ENCODE measurements at regions not wholly inside any gene's neighbourhood (a gene's known extent, or its start where the extent isn't known, plus 50 kb on each side); places are given as distances from the start of the nearest gene placed in this dataset.
"Not testable (repeated sequence)": the region's sequence is repeated elsewhere in the genome, so short reads cannot be mapped to it uniquely, and the experiment has no call there.

DNA sequence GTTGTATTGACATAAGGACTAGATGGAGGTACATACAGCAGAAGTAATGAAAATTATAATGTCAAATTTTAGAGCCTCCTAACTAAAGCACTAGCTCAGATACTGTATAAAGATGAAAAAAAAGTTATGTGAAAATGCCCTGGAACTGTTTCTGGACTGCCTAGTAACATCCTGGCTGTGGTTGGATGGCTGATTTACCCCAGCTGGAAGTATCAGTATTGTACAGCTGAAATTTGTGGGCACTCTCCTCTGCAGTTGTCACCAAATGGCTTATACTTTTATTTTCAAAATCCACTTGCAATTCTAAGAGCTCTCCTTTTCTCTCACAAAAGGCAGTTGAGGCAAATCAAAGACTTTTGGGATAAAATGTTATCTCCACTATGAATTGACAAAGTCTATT, 239.2 kb downstream of the RPIA start:
- DNase-seq, result no peak

DNA sequence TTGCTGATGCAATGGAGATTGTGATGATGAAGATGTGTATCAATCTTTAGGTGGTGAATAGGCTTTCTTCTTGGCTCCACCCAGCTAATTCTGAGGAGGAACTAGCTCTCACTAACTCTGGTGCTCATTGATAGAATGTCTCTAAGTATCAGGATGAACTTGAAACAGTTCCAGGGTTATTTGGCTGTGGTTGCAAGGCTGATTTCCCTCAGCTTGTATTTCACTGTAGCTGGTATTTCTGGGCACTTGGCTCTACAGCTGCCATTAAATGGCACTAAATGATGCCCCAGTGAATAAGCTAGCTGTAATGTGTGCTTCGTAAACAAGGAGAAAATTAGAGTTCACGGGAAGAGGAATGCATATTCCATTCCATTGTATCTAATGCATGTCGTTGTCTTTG, 241.2 kb downstream of the RPIA start:
- no peak for DNase-seq

DNA sequence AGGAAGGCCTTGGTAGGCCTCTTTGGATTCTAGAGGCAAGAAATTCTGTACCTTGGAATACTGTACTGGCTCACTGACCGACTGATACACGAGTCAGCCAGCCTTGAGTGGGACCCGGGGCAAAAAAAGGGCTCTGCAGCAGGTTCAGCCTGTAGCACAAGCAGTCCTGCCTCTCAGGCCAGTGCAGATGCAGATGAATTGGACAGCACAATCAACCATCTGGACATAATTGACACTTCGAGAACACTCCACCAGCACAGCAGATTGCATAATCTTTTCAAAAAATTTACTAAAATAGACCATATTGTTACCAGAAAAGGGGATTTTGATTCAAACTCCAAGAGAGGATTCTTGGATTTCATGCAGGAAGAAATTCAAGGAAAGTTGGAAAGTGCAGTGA, 241.6 kb downstream of the RPIA start:
- no peak for DNase-seq

DNA sequence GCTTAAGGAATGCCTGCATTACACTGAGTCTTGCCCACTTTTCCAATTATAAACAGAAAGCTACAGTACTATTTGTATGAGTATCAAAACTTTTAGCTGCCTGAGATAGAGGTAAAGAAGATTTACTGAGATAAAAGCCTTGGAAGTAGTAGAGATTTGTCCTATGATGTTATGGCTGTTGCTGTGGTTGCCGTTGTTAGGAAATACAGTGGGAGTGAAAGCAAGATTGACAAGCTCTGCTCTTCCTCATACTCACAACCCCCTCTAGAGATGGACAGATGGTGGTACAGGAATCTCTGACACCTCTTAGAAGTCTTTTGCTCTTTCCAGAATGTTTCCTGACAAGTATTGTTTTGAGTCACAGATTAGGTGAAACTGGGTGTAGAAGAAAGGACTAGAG, 242.5 kb downstream of the RPIA start:
- DNase-seq, result no peak

DNA sequence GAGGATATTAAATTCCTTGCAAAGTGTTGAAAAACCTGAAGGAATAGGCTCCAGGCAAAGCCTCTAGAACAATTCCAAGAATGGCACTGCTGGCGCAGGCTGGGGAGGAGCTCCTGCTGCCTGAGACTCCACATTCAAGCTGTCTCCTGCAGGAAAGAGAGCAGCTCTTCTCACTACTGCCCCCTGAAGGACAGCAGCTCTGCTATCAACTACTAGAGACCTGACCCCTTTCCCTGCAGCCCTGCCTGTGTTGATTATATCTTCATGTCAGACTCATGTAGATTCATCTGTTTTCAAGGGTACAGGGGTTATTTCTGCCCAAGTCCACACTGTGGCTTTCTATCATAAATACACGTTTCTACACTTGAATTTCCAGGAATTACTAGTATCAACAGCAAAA, 249.7 kb downstream of the RPIA start:
- DNase-seq, result peak; percentile 32

DNA sequence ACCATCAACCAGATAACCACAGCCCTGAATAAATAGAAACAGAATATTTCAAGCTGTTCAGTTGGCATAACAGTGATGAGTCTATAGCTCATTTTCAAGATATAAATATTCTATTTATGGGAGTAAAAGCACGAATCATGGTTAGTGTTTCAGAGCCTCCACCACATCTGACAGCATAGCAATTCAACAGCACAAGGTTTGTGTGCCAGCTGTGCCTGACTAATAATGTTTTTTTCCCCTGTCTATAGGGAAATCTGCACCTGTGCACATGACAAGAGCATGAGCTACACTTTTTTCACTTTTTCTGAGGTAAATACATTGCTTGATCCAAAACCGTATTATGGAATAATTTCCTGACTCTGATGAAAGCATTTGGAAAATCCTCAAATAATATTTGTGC, 251.3 kb downstream of the RPIA start:
- DNase-seq, result no peak

DNA sequence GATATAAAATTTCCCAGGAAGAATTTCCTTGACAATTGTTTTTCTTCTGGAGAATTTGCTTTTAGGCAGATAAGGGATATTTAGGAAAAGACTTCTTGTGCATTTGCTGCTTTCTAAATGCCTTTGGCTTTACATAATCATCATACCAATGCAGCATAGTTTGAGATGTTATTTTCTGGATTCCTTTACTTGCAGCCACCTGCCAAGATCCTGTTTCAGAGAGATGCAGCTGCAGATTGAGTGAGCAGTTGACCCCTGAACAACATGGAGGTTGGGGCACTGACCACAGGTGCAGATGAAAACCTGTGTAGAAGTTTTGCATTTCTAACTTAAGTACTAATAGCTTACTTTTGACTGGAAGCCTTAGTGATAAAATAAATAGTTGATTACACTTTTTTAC, 257.9 kb downstream of the RPIA start:
- DNase-seq, result no peak

DNA sequence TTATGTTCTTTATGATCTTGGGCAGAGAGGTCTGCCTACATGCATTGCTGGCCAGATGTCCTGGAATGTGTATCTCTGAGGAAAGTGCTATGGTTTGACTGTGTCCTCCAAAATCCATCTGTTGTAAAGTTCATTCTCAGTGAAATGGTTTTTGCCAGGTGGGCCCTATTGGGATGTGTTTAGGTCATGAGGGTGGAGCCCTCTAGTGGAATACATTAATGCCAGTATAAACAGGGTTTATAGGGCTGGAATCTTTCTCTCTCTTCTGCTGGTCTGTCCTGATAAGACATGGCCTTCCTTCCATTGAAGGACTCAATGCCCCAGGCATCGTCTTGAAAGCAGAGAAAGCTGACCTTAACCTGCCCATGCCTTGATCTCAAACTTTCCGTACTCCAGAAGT, 258.5 kb downstream of the RPIA start:
- peak; percentile 16 for DNase-seq

DNA sequence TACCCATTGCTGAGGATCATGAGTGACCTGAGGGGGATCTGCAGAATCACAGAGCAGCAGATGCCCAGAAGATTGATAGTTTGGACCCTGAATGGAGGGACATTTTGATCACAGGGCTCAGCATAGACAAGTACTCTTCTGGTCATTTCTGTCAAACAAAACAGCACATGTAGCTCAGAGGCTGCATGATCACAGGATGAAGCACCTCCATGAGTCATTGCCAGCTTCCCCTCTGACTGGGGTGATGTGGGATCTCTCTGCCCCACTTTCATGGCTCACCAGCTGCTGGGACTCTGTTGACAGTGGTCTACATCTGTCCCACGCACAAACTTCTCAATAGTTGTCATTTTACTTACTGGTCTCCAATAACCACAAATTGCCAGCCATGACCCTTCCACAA, 264.1 kb downstream of the RPIA start:
- DNase-seq, result no peak

DNA sequence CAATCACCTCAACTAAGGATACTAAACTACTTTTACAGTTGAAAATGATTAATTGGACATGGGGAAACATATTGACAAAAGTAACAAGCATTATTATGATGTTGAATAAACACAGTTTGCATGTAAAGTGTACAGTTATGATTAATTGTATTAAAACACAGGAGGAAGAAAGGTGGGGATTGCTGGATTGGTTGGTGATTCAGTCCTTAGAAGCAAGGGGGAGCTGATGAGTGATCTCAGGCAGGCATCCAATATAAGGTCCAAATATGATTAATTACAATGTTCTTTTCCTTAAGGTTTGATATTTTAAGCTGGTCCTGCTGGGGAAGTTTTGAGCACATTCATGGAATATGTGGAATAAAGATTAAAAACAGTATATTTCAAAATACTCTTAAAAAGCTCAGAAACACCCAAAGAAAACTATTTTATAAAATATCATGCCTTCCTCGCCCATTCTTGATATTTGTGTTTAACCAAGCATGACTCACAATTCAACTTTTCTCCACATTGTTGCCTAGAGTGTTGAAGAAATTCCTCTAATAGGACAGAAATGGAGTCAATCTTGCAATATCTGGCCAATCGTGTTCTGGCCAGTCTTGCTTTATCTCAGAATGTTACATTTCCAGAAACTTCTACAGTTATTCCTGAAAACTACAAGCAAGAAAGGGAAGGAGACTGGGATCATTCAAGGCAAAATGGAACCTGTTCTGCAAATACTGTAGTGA, 268.2 kb downstream of the RPIA start:
- no peak for DNase-seq

DNA sequence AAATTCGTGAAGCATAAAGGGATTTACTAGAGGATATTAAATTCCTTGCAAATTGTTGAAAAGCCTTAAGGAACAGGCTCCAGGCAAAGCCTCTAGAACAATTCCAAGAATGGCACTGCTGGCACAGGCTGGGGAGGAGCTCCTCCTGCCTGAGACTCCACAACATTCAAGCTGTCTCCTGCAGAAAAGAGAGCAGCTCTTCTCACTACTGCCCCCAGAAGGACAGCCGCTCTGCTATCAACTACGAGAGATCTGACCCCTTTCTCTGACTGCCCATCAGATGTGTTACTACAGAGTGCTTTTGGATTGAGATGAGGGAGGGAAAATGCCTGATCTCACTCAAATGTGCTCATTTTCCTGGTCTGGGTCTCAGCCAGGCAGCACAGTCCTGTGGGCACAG, 269.9 kb downstream of the RPIA start:
- not testable (repeated sequence) for DNase-seq

DNA sequence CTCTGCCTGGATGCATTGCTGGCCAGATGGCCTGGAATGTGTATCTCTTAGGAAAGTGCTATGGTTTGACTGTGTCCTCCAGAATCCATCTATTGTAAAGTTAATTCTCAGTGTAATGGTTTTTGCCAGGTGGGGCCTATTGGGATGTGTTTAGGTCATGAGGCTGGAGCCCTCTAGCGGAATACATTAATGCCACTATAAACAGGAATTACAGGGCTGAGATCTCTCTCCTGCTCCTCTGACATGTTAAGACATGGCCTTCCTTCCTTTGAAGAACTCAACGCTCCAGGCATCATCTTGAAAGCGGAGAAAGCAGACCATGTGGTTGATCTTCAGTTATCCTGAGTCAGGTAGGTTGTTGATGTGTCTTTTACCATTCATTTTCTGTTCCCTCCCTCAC, 276.4 kb downstream of the RPIA start:
- no peak for DNase-seq

DNA sequence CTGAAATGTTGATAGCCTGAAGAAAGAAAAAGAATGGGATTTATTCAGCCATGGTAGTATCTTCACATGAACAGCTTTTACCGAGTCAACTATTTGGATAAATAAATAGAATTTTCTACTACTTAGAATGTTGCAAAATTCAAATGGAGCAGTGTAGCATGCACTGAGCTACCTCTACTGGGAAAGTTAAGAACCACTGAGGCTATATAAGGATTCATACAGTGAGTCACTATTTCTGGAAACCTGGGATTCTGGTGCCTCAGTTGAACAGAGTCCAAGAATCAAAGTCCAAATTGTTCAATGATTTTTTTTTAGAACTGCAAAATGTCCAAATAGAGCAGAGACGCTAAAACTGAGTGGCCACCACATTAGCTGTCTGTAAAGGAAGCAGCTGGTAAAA, 286.5 kb downstream of the RPIA start:
- DNase-seq, result not testable (repeated sequence)

DNA sequence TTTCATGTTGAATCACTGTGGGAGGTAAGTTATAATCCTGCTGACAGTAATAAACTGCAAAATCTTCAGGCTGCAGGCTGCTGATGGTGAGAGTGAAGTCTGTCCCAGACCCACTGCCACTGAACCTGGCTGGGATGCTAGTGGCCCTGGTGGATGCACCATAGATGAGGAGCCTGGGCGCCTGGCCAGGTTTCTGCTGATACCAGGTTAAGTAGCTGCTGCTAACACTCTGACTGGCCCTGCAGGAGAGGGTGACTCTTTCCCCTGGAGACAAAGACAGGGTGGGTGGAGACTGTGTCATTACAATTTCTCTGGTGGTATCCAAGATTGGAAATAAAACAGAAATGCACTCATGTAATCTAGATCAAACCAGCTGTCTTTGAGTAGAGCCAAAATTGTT, 287.0 kb downstream of the RPIA start:
- not testable (repeated sequence) for DNase-seq

DNA sequence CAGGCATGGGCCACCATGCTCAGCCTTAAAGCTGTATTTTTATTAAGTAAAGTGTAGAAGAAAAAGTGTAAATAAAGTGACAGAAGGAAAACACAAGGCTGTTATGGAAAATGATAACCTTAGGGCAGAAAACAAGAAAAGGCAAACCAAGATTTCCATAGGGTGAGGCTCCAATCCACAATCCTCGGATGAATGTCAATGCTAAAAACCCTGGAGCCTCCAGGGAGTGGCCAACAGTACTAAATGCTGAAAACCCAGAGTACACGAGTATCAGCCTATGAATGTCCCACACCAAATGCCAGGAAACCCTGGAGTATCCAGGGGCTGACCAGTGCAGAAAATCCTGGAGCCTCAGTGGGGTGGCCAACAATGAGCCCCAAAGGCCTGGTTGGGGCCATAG, 292.6 kb downstream of the RPIA start:
- DNase-seq, result not testable (repeated sequence)

DNA sequence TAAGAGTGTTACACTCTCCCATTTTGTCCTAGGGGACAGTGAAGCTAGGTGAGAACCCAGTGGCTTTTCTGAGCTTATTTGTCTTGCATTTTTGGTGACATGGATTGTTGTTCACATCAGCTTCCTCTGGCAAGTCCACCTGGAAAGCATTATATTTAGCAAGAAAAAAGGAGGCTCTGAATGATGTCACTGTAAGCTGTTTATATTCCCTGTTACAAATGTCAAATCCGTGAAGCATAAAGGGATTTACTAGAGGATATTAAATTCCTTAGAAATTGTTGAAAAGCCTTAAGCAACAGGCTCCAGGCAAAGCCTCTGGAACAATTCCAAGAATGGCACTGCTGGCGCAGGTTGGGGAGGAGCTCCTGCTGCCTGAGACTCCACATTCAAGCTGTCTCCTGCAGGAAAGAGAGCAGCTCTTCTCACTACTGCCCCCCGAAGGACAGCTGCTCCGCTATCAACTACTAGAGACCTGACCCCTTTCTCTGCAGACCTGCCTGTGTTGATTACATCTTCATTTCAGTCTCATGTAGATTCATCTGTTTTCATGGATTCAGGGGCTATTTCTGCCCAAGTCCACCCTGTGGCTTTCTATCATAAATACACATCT, 295.4 kb downstream of the RPIA start:
- not testable (repeated sequence) for DNase-seq

DNA sequence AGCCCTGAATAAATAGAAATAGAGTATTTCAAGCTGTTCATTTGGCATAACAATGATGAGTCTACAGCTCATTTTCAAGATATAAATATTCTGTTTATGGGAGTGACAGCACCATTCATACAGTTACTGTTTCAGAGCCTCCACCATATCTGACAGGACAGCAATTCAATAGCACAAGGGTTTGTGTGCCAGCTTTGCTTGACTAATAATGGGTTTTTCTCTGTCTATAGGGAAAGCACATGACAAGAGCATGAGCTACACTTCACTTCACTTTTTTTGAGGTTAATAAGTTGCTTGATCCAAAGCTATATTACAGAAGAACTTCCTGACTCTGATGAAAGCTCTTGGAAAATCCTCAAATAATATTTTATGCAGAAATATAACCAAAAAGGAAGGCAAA, 297.1 kb downstream of the RPIA start:
- DNase-seq, result not testable (repeated sequence)

DNA sequence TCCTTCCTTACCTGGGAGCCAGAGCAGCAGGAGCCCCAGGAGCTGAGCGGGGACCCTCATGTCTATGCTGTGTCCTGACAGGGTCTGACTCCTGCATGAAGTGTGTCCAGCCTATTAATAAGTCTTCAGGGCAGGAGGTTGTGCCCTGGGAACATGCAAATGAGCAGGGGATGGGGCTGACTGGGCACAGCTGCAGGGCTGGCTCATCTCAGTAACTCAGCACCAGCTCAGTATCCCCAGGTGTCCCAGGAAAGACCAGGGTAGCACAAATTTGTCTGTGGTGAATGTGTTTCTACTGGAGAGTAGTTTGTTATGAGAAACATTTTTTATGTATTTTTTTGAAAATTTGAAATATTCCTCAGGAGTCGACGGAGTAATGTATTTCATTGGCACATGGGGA, 301.3 kb downstream of the RPIA start:
- not testable (repeated sequence) for DNase-seq

DNA sequence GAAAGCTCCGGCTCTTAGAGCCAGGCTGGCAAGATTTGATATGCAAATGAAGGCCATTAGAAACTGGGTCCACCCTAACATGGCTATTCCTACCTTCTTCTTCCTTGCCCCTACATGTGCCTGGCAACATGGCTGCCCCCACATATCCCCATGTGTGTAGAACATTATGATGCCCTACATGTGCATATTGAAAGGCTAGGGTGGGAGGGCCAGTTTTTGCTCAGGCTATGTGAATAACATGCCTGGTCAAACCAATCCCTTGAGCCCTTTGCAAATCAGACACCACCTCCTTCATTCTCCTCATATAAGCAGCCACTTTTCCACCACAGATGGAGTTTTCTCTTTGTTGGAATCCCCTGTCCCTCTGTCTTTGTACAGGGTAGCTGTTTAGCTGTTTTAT, 303.4 kb downstream of the RPIA start:
- not testable (repeated sequence) for DNase-seq

DNA sequence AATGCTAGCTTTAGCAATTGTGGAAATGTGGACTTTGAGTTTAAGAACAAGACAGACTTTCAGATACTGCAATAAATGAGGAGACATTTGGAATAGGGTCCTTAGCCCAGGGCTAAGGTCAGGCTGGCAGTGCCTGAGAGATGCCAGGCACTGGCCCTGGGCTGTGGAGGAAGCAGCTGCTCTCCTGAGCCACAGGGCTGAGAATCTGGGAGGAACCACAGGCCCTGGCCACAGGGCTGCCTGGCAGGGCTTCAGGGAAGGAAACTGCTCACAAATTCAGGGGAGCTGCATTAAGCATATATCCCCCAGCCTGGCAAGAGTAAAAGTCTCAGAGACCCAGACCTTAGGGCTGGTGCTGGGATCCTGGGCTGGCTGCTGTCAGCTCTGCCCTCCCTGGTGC, 305.1 kb downstream of the RPIA start:
- not testable (repeated sequence) for DNase-seq

DNA sequence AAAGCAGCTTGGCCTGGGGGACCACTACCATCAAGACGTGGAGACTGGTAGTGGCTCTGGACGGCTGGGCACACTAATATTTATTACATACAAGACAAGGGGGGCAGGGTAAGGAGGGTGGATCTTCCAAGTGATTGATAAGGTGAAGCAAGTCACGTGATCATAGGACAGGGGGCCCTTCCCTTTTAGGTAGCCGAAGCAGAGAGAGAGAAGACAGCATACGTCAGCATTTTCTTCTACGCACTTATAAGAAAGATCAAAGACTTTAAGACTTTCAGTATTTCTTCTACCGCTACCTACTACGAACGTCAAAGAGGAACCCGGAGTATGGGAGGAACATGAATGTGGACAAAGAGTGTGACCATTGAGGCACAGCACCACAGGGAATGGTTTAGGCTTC, 307.9 kb downstream of the RPIA start:
- no peak for DNase-seq

DNA sequence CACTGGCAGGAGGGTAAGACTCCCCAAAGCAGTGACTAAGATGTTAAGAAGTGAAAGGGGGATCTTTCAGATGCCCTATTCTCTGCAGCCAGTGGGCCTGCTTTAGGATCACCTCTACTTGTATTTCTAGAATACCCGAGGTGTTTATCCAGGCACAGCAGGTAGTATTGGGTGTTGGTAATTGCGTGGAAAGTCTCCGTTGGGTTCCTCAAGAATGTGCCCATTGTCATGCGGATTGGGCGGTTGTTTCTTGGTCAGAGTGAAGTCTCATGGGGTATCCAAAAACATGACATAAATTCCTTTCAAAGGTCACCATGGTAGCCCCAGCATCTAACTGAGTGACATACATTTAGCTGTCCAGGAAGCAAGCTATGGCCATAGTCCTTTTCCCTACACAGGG, 308.8 kb downstream of the RPIA start:
- no peak for DNase-seq

DNA sequence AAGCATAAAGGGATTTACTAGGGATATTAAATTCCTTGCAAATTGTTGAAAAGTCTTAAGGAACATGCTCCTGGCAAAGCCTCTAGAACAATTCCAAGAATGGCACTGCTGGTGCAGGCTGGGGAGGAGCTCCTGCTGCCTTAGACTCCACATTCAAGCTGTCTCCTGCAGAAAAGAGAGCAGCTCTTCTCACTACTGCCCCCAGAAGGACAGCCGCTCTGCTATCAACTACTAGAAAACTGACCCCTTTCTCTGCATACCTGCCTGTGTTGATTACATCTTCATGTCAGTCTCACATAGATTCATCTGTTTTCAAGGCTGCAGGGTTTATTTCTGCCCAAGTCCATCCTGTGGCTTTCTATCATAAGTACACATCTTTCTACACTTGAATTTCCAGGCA, 312.8 kb downstream of the RPIA start:
- DNase-seq, result not testable (repeated sequence)

DNA sequence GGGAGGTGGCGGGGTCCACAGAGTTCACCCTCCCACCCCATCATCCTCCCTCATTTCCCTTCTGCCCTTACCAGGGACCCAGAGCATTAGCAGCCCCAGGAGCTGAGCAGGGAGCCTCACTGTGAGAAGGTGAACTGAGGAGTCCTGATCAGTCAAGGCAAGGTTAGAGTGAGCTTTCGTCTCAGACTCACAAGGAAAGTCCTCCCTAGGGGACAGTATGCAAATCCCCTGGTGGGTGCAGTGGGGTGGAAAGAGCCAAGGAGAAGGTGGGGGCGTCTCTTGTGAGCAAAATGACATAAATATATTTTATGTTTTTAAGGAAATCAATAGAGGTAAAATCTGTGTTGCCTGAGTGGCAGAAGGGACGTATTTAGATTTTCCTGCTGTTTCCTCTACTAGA, 329.1 kb downstream of the RPIA start:
- DNase-seq, result not testable (repeated sequence)

DNA sequence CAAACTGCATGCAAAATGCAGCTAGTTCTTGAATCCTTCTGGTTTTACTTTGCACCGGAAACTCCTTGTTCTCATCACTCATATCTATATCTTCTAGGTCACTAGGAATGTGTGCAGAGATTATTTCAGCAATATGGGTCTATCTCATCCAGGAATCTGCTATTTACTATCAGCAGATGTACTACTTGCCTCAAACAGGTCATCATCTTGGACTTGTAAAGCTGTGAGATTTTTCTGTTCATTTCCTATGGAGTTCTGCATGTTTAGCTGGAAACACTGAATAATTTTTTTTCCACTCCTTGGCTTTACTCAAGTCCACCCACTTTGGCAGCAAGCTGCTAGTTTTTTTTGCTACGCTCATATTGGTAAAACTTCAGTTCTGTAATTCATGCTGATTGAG, 334.8 kb downstream of the RPIA start:
- DNase-seq, result not testable (repeated sequence)

Measured in activated CD4-positive, alpha-beta T cell treated with anti-CD3 and anti-CD28 coated beads, Interleukin-10, Interleukin-2, amounts not matched to agents 100 ng/mL and 50 ng/mL, durations not matched to agents 16 hours and 8 hours (primary cell).